ENCODE measurements at regions not wholly inside any gene's neighbourhood (a gene's known extent, or its start where the extent isn't known, plus 50 kb on each side); places are given as distances from the start of the nearest gene placed in this dataset.
"Not testable (repeated sequence)": the region's sequence is repeated elsewhere in the genome, so short reads cannot be mapped to it uniquely, and the experiment has no call there.

- H3K4me1 ChIP-seq (ENCODE audit: insufficient read depth, low read length, severe bottlenecking) = peaks cover 10% of the 10 kb centered on the region
- no peak overlapping the region for H3K9ac ChIP-seq (ENCODE audit: low read length)
- H2AFZ ChIP-seq (ENCODE audit: low read length) = no peak overlapping the region
- no peaks in the 10 kb centered on the region for H3K79me2 ChIP-seq (ENCODE audit: insufficient read depth, low read length)
- H3K36me3 ChIP-seq (ENCODE audit: insufficient read depth, low read length) = no peaks in the 10 kb centered on the region
- H3K4me3 ChIP-seq (ENCODE audit: low read depth, low read length, poor library complexity, severe bottlenecking) = no peak overlapping the region
- H3K27me3 ChIP-seq (ENCODE audit: insufficient read depth, low read length) = no peaks in the 10 kb centered on the region; the same call in 1 of the 2 replicates
- H3K4me2 ChIP-seq (ENCODE audit: low read length) = no peak overlapping the region
- TF ChIP-seq CTCF (IDR thresholded peaks at IDR 0.05; ENCODE audit: low read length) (no peak), EZH2 (IDR thresholded peaks at IDR 0.05; ENCODE audit: borderline replicate concordance, low read length) (no peak)
- no peak overlapping the region for H3K27ac ChIP-seq (ENCODE audit: low read depth, low read length, poor library complexity, severe bottlenecking)
- H3F3A ChIP-seq (ENCODE audit: insufficient read depth, low read length) = no peaks in the 10 kb centered on the region
- no peaks in the 10 kb centered on the region for H3K9me2 ChIP-seq (ENCODE audit: low read depth, low read length)
- H3K9me3 ChIP-seq (ENCODE audit: low read length) = no peaks in the 10 kb centered on the region
- H4K20me1 ChIP-seq (ENCODE audit: insufficient read depth, low read length) = no peaks in the 10 kb centered on the region
Observed at GRCh38 chr4:1583859-1584258, 100.3 kb downstream of the FAM53A start.

GRCh38 chr4:1583051-1583785 lies 100.9 kb downstream of the FAM53A start:
- Histone ChIP-seq H3K4me1 (ENCODE audit: insufficient read depth, low read length, severe bottlenecking) (peaks cover 10% of the 10 kb centered on the region), H3K36me3 (ENCODE audit: insufficient read depth, low read length) (no peaks in the 10 kb centered on the region), H3K4me3 (ENCODE audit: low read depth, low read length, poor library complexity, severe bottlenecking) (no peak overlapping the region), H4K20me1 (ENCODE audit: insufficient read depth, low read length) (no peaks in the 10 kb centered on the region), H3K9me2 (ENCODE audit: low read depth, low read length) (no peaks in the 10 kb centered on the region), H2AFZ (ENCODE audit: low read length) (no peak overlapping the region), H3K4me2 (ENCODE audit: low read length) (no peak overlapping the region), H3K27me3 (ENCODE audit: insufficient read depth, low read length) (no peaks in the 10 kb centered on the region; the same call in 1 of the 2 replicates), H3K9ac (ENCODE audit: low read length) (no peak overlapping the region), H3K27ac (ENCODE audit: low read depth, low read length, poor library complexity, severe bottlenecking) (no peak overlapping the region), H3K79me2 (ENCODE audit: insufficient read depth, low read length) (no peaks in the 10 kb centered on the region), H3F3A (ENCODE audit: insufficient read depth, low read length) (no peaks in the 10 kb centered on the region), H3K9me3 (ENCODE audit: low read length) (no peaks in the 10 kb centered on the region)
- TF ChIP-seq EZH2 (IDR thresholded peaks at IDR 0.05; ENCODE audit: borderline replicate concordance, low read length) (no peak), CTCF (IDR thresholded peaks at IDR 0.05; ENCODE audit: low read length) (no peak)

GRCh38 chr4:1582227-1582626 lies 101.9 kb downstream of the FAM53A start:
- H3F3A ChIP-seq (ENCODE audit: insufficient read depth, low read length) = no peaks in the 10 kb centered on the region
- no peaks in the 10 kb centered on the region for H3K9me2 ChIP-seq (ENCODE audit: low read depth, low read length)
- no peak overlapping the region for H3K27ac ChIP-seq (ENCODE audit: low read depth, low read length, poor library complexity, severe bottlenecking)
- peaks cover 10% of the 10 kb centered on the region for H3K4me1 ChIP-seq (ENCODE audit: insufficient read depth, low read length, severe bottlenecking)
- H3K4me3 ChIP-seq (ENCODE audit: low read depth, low read length, poor library complexity, severe bottlenecking) = no peak overlapping the region
- no peak overlapping the region for H2AFZ ChIP-seq (ENCODE audit: low read length)
- no peaks in the 10 kb centered on the region for H4K20me1 ChIP-seq (ENCODE audit: insufficient read depth, low read length)
- no peak overlapping the region for H3K4me2 ChIP-seq (ENCODE audit: low read length)
- no peak overlapping the region for H3K9ac ChIP-seq (ENCODE audit: low read length)
- H3K36me3 ChIP-seq (ENCODE audit: insufficient read depth, low read length) = no peaks in the 10 kb centered on the region
- H3K9me3 ChIP-seq (ENCODE audit: low read length) = no peaks in the 10 kb centered on the region
- no peaks in the 10 kb centered on the region; the same call in 1 of the 2 replicates for H3K27me3 ChIP-seq (ENCODE audit: insufficient read depth, low read length)
- no peaks in the 10 kb centered on the region for H3K79me2 ChIP-seq (ENCODE audit: insufficient read depth, low read length)
- no peak for TF ChIP-seq CTCF (IDR thresholded peaks at IDR 0.05; ENCODE audit: low read length)
- no peak for TF ChIP-seq EZH2 (IDR thresholded peaks at IDR 0.05; ENCODE audit: borderline replicate concordance, low read length)

- not testable (repeated sequence) for H3K79me2 ChIP-seq (ENCODE audit: insufficient read depth, low read length); H2AFZ ChIP-seq (ENCODE audit: low read length); H3K9me2 ChIP-seq (ENCODE audit: low read depth, low read length); H3K27me3 ChIP-seq (ENCODE audit: insufficient read depth, low read length); H3K27ac ChIP-seq (ENCODE audit: low read depth, low read length, poor library complexity, severe bottlenecking); H3K4me2 ChIP-seq (ENCODE audit: low read length); H3K36me3 ChIP-seq (ENCODE audit: insufficient read depth, low read length); H3K4me3 ChIP-seq (ENCODE audit: low read depth, low read length, poor library complexity, severe bottlenecking); H3K9me3 ChIP-seq (ENCODE audit: low read length); H4K20me1 ChIP-seq (ENCODE audit: insufficient read depth, low read length); H3F3A ChIP-seq (ENCODE audit: insufficient read depth, low read length); H3K9ac ChIP-seq (ENCODE audit: low read length)
- peaks cover 10% of the 10 kb centered on the region for H3K4me1 ChIP-seq (ENCODE audit: insufficient read depth, low read length, severe bottlenecking)
Observed at GRCh38 chr4:1581164-1581894, 102.8 kb downstream of the FAM53A start.

- not testable (repeated sequence) for H3K9me3 ChIP-seq (ENCODE audit: low read length); H3K4me2 ChIP-seq (ENCODE audit: low read length); H3K27ac ChIP-seq (ENCODE audit: low read depth, low read length, poor library complexity, severe bottlenecking); H4K20me1 ChIP-seq (ENCODE audit: insufficient read depth, low read length); H3K9ac ChIP-seq (ENCODE audit: low read length); H3K36me3 ChIP-seq (ENCODE audit: insufficient read depth, low read length); H3K4me3 ChIP-seq (ENCODE audit: low read depth, low read length, poor library complexity, severe bottlenecking); H3F3A ChIP-seq (ENCODE audit: insufficient read depth, low read length); H3K27me3 ChIP-seq (ENCODE audit: insufficient read depth, low read length); H3K79me2 ChIP-seq (ENCODE audit: insufficient read depth, low read length); H2AFZ ChIP-seq (ENCODE audit: low read length); H3K9me2 ChIP-seq (ENCODE audit: low read depth, low read length)
- H3K4me1 ChIP-seq (ENCODE audit: insufficient read depth, low read length, severe bottlenecking) = peaks cover 10% of the 10 kb centered on the region
Observed at GRCh38 chr4:1580692-1581012, 103.5 kb downstream of the FAM53A start.
